ENCODE measurements at regions not wholly inside any gene's neighbourhood (a gene's known extent, or its start where the extent isn't known, plus 50 kb on each side); places are given as distances from the start of the nearest gene placed in this dataset.

GRCh38 chr3:102599819-102600576 lies 165.2 kb downstream of the ZPLD1 start:
- no peak for DNase-seq (ENCODE audit: low read depth in 2 of 2)

- no peak for DNase-seq (ENCODE audit: low read depth in 2 of 2)
Observed at GRCh38 chr3:102605153-102605552, 170.3 kb downstream of the ZPLD1 start.

- no peak for DNase-seq (ENCODE audit: low read depth in 2 of 2)
Observed at GRCh38 chr3:102608875-102609274, 174.1 kb downstream of the ZPLD1 start.

- no peak for DNase-seq (ENCODE audit: low read depth in 2 of 2)
Observed at GRCh38 chr3:102614021-102614569, 179.3 kb downstream of the ZPLD1 start.

- DNase-seq (ENCODE audit: low read depth in 2 of 2), result no peak
Observed at GRCh38 chr3:102614585-102614984, 179.8 kb downstream of the ZPLD1 start.

- no peak for DNase-seq (ENCODE audit: low read depth in 2 of 2)
Observed at GRCh38 chr3:102617381-102617780, 182.6 kb downstream of the ZPLD1 start.

- no peak for DNase-seq (ENCODE audit: low read depth in 2 of 2)
Observed at GRCh38 chr3:102619361-102619760, 184.5 kb downstream of the ZPLD1 start.

- no peak for DNase-seq (ENCODE audit: low read depth in 2 of 2)
Observed at GRCh38 chr3:102629943-102630342, 195.1 kb downstream of the ZPLD1 start.

- DNase-seq (ENCODE audit: low read depth in 2 of 2), result no peak
Observed at GRCh38 chr3:102630531-102630930, 195.7 kb downstream of the ZPLD1 start.

GRCh38 chr3:102643546-102643945 lies 208.7 kb downstream of the ZPLD1 start:
- no peak for DNase-seq (ENCODE audit: low read depth in 2 of 2)

GRCh38 chr3:102646557-102646956 lies 211.7 kb downstream of the ZPLD1 start:
- no peak for DNase-seq (ENCODE audit: low read depth in 2 of 2)

GRCh38 chr3:102660653-102661052 lies 225.8 kb downstream of the ZPLD1 start:
- DNase-seq (ENCODE audit: low read depth in 2 of 2), result no peak

GRCh38 chr3:102661707-102662497 lies 227.1 kb downstream of the ZPLD1 start:
- DNase-seq (ENCODE audit: low read depth in 2 of 2), result no peak

GRCh38 chr3:102662498-102662772 lies 227.6 kb downstream of the ZPLD1 start:
- DNase-seq (ENCODE audit: low read depth in 2 of 2), result no peak

- no peak for DNase-seq (ENCODE audit: low read depth in 2 of 2)
Observed at GRCh38 chr3:102664126-102664525, 229.3 kb downstream of the ZPLD1 start.

- DNase-seq (ENCODE audit: low read depth in 2 of 2), result no peak
Observed at GRCh38 chr3:102665183-102665582, 230.4 kb downstream of the ZPLD1 start.

- DNase-seq (ENCODE audit: low read depth in 2 of 2), result no peak
Observed at GRCh38 chr3:102668247-102668646, 233.4 kb downstream of the ZPLD1 start.

- no peak for DNase-seq (ENCODE audit: low read depth in 2 of 2)
Observed at GRCh38 chr3:102670986-102671385, 236.2 kb downstream of the ZPLD1 start.

- DNase-seq (ENCODE audit: low read depth in 2 of 2), result no peak
Observed at GRCh38 chr3:102672305-102672704, 237.5 kb downstream of the ZPLD1 start.

GRCh38 chr3:102673271-102674115 lies 238.7 kb downstream of the ZPLD1 start:
- peak; percentile 10 to 35 for DNase-seq (ENCODE audit: low read depth in 2 of 2)

- no peak for DNase-seq (ENCODE audit: low read depth in 2 of 2)
Observed at GRCh38 chr3:102674284-102674683, 239.5 kb downstream of the ZPLD1 start.

- DNase-seq (ENCODE audit: low read depth in 2 of 2), result no peak
Observed at GRCh38 chr3:102676424-102676823, 241.6 kb downstream of the ZPLD1 start.

All from dermis microvascular lymphatic vessel endothelial cell (primary cell).